T-helper 17 cell (primary cell): ENCODE measurements at regions not wholly inside any gene's neighbourhood (a gene's known extent, or its start where the extent isn't known, plus 50 kb on each side); places are given as distances from the start of the nearest gene placed in this dataset.
"Not testable (repeated sequence)": the region's sequence is repeated elsewhere in the genome, so short reads cannot be mapped to it uniquely, and the experiment has no call there.

Source experiments
- ATAC-seq: fragments of 150-1000 bp; cut with Tn5 transposase; 2 replicates; pipeline ENCODE4 v1.10.0; 2021; ENCODE audit warnings: mild to moderate bottlenecking, moderate library complexity
- DNase-seq, 3 donors: peaks; one replicate each; pipeline versions ENCODE4 v3.0.0 to v3.0.0-alpha.2; 2020 to 2021
- H3K9me3 ChIP-seq: one replicate; pipeline ENCODE4 v1.7.0; 2013; ENCODE audit warnings: low read length, mild to moderate bottlenecking; ENCODE audit not compliant: control insufficient read depth, poor library complexity, severe bottlenecking
- H3K27ac Mint-ChIP-seq: one replicate; pipeline ENCODE4 v1.8.0; 2022; ENCODE audit warnings: mild to moderate bottlenecking, moderate library complexity, mixed read lengths
- H3K27me3 Mint-ChIP-seq: one replicate; pipeline ENCODE4 v1.8.0; 2022; ENCODE audit warnings: mixed read lengths
- H3K36me3 Mint-ChIP-seq: one replicate; pipeline ENCODE4 v1.8.0; 2022; ENCODE audit warnings: low read depth, mixed read lengths
- H3K4me1 Mint-ChIP-seq: one replicate; pipeline ENCODE4 v1.8.0; 2022; ENCODE audit warnings: mild to moderate bottlenecking, mixed read lengths
- H3K4me3 Mint-ChIP-seq: one replicate; pipeline ENCODE4 v1.8.0; 2022; ENCODE audit warnings: mild to moderate bottlenecking, moderate library complexity, mixed read lengths

- not testable (repeated sequence) for H3K4me1 Mint-ChIP-seq, ATAC-seq, H3K36me3 Mint-ChIP-seq, H3K4me3 Mint-ChIP-seq, H3K27ac Mint-ChIP-seq, DNase-seq, H3K27me3 Mint-ChIP-seq, H3K9me3 ChIP-seq
These were observed 72.9 kb upstream of the RGPD4 start for GRCh38 chr2:107753806-107754205.

GRCh38 chr2:107757223-107757622, 69.5 kb upstream of the RGPD4 start:
- H3K4me3 Mint-ChIP-seq = no peak overlapping the region
- DNase-seq = no peak
- H3K4me1 Mint-ChIP-seq = no peaks in the 10 kb centered on the region
- no peaks in the 10 kb centered on the region for H3K36me3 Mint-ChIP-seq
- no peaks in the 10 kb centered on the region for H3K9me3 ChIP-seq
- no peak for ATAC-seq
- H3K27ac Mint-ChIP-seq = no peak overlapping the region
- H3K27me3 Mint-ChIP-seq = no peaks in the 10 kb centered on the region

- no peak overlapping the region for H3K27ac Mint-ChIP-seq
- no peak overlapping the region for H3K4me3 Mint-ChIP-seq
- H3K27me3 Mint-ChIP-seq = no peaks in the 10 kb centered on the region
- no peak for DNase-seq
- H3K9me3 ChIP-seq = no peaks in the 10 kb centered on the region
- H3K36me3 Mint-ChIP-seq = no peaks in the 10 kb centered on the region
- H3K4me1 Mint-ChIP-seq = no peaks in the 10 kb centered on the region
- no peak for ATAC-seq
These were observed 65.9 kb upstream of the RGPD4 start for GRCh38 chr2:107760620-107761364.

GRCh38 chr2:107772353-107772752, 54.3 kb upstream of the RGPD4 start:
- H3K9me3 ChIP-seq = no peaks in the 10 kb centered on the region
- H3K36me3 Mint-ChIP-seq = no peaks in the 10 kb centered on the region
- no peak overlapping the region for H3K27ac Mint-ChIP-seq
- DNase-seq = no peak
- peaks cover 10% of the 10 kb centered on the region for H3K27me3 Mint-ChIP-seq
- ATAC-seq = no peak
- H3K4me1 Mint-ChIP-seq = peaks cover 2% of the 10 kb centered on the region
- no peak overlapping the region for H3K4me3 Mint-ChIP-seq

GRCh38 chr2:107775211-107775610, 51.5 kb upstream of the RGPD4 start:
- DNase-seq (no peak), ATAC-seq (no peak)
- no peaks in the 10 kb centered on the region for H3K9me3 ChIP-seq
- Mint-ChIP-seq H3K36me3 (no peaks in the 10 kb centered on the region), H3K27me3 (peaks cover 18% of the 10 kb centered on the region), H3K4me3 (no peak overlapping the region), H3K27ac (no peak overlapping the region), H3K4me1 (peaks cover 2% of the 10 kb centered on the region)

GRCh38 chr2:107775791-107776190, 50.9 kb upstream of the RGPD4 start:
- no peak for ATAC-seq
- no peak overlapping the region for H3K4me3 Mint-ChIP-seq

GRCh38 chr2:107776362-107776761, 50.3 kb upstream of the RGPD4 start:
- peaks cover 12% of the 10 kb centered on the region for H3K27me3 Mint-ChIP-seq
- peaks cover 2% of the 10 kb centered on the region for H3K4me1 Mint-ChIP-seq
- H3K27ac Mint-ChIP-seq = no peak overlapping the region

More at GRCh38 chr2:107775791-107776190, 50.9 kb upstream of the RGPD4 start:
- Mint-ChIP-seq H3K4me1 (peaks cover 2% of the 10 kb centered on the region), H3K36me3 (no peaks in the 10 kb centered on the region), H3K27me3 (peaks cover 14% of the 10 kb centered on the region), H3K27ac (no peak overlapping the region)
- no peaks in the 10 kb centered on the region for H3K9me3 ChIP-seq
- DNase-seq = no peak

More at GRCh38 chr2:107776362-107776761, 50.3 kb upstream of the RGPD4 start:
- DNase-seq = no peak
- H3K36me3 Mint-ChIP-seq = no peaks in the 10 kb centered on the region
- H3K9me3 ChIP-seq = no peaks in the 10 kb centered on the region
- H3K4me3 Mint-ChIP-seq = no peak overlapping the region
- ATAC-seq = no peak
